ENCODE measurements at regions not wholly inside any gene's neighbourhood (a gene's known extent, or its start where the extent isn't known, plus 50 kb on each side); places are given as distances from the start of the nearest gene placed in this dataset.

GRCh38 chr3:152710549-152710948, 124.4 kb upstream of the P2RY1 start:
- DNase-seq (ENCODE audit: extremely low read depth in 1 of 2, low read depth in 1 of 2) = no peak

GRCh38 chr3:152713989-152714388, 120.9 kb upstream of the P2RY1 start:
- DNase-seq (ENCODE audit: extremely low read depth in 1 of 2, low read depth in 1 of 2) = no peak

GRCh38 chr3:152714507-152714906, 120.4 kb upstream of the P2RY1 start:
- no peak for DNase-seq (ENCODE audit: extremely low read depth in 1 of 2, low read depth in 1 of 2)

- DNase-seq (ENCODE audit: extremely low read depth in 1 of 2, low read depth in 1 of 2) = no peak
Measured at GRCh38 chr3:152717252-152717651, 117.7 kb upstream of the P2RY1 start.

GRCh38 chr3:152718810-152719209, 116.1 kb upstream of the P2RY1 start:
- no peak for DNase-seq (ENCODE audit: extremely low read depth in 1 of 2, low read depth in 1 of 2)

- no peak for DNase-seq (ENCODE audit: extremely low read depth in 1 of 2, low read depth in 1 of 2)
Measured at GRCh38 chr3:152719264-152719663, 115.7 kb upstream of the P2RY1 start.

- DNase-seq (ENCODE audit: extremely low read depth in 1 of 2, low read depth in 1 of 2) = no peak
Measured at GRCh38 chr3:152720951-152721718, 113.8 kb upstream of the P2RY1 start.

GRCh38 chr3:152724270-152724669, 110.7 kb upstream of the P2RY1 start:
- DNase-seq (ENCODE audit: extremely low read depth in 1 of 2, low read depth in 1 of 2) = no peak

- DNase-seq (ENCODE audit: extremely low read depth in 1 of 2, low read depth in 1 of 2) = no peak
Measured at GRCh38 chr3:152728231-152728980, 106.5 kb upstream of the P2RY1 start.

- no peak for DNase-seq (ENCODE audit: extremely low read depth in 1 of 2, low read depth in 1 of 2)
Measured at GRCh38 chr3:152729906-152730305, 105.0 kb upstream of the P2RY1 start.

- DNase-seq (ENCODE audit: extremely low read depth in 1 of 2, low read depth in 1 of 2) = no peak
Measured at GRCh38 chr3:152731511-152731910, 103.4 kb upstream of the P2RY1 start.

GRCh38 chr3:152733584-152734119, 101.3 kb upstream of the P2RY1 start:
- no peak for DNase-seq (ENCODE audit: extremely low read depth in 1 of 2, low read depth in 1 of 2)

GRCh38 chr3:152737021-152737908, 97.7 kb upstream of the P2RY1 start:
- DNase-seq (ENCODE audit: extremely low read depth in 1 of 2, low read depth in 1 of 2) = no peak

GRCh38 chr3:152738656-152739055, 96.3 kb upstream of the P2RY1 start:
- no peak for DNase-seq (ENCODE audit: extremely low read depth in 1 of 2, low read depth in 1 of 2)

- DNase-seq (ENCODE audit: extremely low read depth in 1 of 2, low read depth in 1 of 2) = no peak
Measured at GRCh38 chr3:152742368-152743347, 92.3 kb upstream of the P2RY1 start.

- DNase-seq (ENCODE audit: extremely low read depth in 1 of 2, low read depth in 1 of 2) = no peak
Measured at GRCh38 chr3:152745646-152746045, 89.3 kb upstream of the P2RY1 start.

GRCh38 chr3:152754303-152754702, 80.6 kb upstream of the P2RY1 start:
- no peak for DNase-seq (ENCODE audit: extremely low read depth in 1 of 2, low read depth in 1 of 2)

- DNase-seq (ENCODE audit: extremely low read depth in 1 of 2, low read depth in 1 of 2) = no peak
Measured at GRCh38 chr3:152756807-152757206, 78.1 kb upstream of the P2RY1 start.

- no peak for DNase-seq (ENCODE audit: extremely low read depth in 1 of 2, low read depth in 1 of 2)
Measured at GRCh38 chr3:152760024-152760563, 74.8 kb upstream of the P2RY1 start.

GRCh38 chr3:152760591-152760990, 74.3 kb upstream of the P2RY1 start:
- DNase-seq (ENCODE audit: extremely low read depth in 1 of 2, low read depth in 1 of 2) = no peak

Data from activated CD8-positive, alpha-beta memory T cell treated with anti-CD3 and anti-CD28 coated beads for 1 hour (primary cell).